HG03521 (cell line): ENCODE measurements at regions not wholly inside any gene's neighbourhood (a gene's known extent, or its start where the extent isn't known, plus 50 kb on each side); places are given as distances from the start of the nearest gene placed in this dataset.
"Not testable (repeated sequence)": the region's sequence is repeated elsewhere in the genome, so short reads cannot be mapped to it uniquely, and the experiment has no call there.

Experiments used
- ATAC-seq: cut with Tn5 transposase; IDR thresholded peaks from one replicate; pipeline ENCODE4 v1.9.1; 2021; ENCODE audit warnings: mild to moderate bottlenecking, moderate library complexity; ENCODE audit not compliant: unreplicated experiment

DNA sequence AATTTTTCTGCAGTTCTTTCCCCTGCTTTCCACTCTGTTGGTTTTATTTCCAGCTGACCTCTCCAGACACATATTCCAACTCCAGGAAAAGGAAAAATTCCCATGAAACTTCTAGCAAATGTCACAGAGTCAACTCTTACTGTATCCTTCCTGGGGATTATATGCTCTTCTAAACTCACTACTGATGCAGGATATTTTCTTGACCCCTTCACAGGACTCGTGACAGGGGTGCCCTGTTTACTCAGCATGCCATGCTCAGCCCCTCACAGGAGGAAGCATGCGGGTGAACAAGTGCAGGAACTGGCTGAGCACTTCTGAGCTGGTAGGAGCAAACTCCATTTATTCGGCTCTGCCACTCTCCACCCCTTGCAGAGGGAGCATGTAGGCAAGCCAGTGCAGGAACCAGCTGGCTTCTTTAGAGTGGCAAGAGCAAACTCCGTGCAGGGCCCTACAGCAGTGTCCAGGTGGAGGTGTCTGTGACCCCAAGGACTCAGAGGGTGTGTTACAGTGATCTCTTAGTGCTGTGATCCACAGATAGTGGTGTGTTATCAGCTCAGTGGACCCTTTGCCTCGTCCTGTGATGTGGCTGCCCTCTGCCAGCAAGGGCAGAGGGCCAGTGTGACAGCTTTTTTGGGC, 413.6 kb upstream of the GRM7 start:
- ATAC-seq: no peak

DNA sequence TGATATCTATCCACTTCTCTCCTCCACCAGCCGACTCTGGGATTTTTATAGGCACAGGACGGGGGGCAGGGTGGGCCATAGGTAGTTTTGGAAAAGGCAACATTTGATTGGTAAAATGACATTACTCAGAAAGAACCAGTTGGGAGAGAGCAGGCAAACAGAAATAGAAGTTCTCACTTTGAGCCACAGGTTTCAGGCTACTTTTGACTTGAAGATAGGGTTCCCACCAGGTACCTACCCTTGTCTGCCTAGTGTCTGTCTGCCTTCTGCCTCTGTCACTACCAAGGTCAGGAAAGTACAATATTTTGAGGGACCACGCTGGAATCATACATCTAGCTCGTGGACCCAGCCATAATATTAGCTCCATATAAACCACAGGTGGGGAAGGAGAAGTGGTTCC, 412.9 kb upstream of the GRM7 start:
- ATAC-seq: no peak

DNA sequence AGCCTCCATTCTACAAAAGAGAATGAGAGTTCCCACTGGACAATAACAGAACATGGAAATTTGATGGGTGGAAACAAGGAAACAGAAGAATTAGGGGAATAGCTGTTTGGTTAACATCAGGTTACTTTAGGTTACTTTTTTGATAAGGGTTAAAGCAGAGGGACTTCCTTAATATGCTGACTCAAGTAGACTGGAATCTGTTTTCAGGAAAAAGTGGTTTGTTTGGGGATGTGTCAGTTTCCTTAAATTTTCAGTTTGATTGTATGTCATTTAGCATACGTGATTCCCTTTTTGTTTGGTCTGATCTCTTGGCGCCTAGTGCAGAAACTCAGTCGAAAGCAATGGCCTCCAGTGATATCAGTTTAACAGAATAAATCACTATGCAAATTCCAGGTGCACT, 411.8 kb upstream of the GRM7 start:
- ATAC-seq: no peak

DNA sequence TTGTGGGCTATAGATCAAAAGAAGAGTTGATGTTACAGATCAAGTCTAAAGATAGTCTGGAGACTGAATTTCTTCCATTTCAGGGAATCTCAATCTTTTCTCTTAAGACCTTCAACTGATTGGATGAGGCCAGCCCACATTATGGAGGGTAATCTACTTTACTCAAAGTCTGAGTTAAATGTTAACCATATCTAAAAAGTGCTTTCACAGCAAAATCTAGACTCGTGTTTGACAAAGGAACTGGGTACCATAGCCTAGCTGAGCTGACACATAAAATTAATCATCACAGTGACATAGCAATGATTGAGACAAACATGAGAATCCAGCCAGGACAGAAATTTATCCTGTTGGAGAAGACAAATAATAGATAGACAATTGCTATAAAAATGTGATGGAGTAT, 407.9 kb upstream of the GRM7 start:
- no peak for ATAC-seq

DNA sequence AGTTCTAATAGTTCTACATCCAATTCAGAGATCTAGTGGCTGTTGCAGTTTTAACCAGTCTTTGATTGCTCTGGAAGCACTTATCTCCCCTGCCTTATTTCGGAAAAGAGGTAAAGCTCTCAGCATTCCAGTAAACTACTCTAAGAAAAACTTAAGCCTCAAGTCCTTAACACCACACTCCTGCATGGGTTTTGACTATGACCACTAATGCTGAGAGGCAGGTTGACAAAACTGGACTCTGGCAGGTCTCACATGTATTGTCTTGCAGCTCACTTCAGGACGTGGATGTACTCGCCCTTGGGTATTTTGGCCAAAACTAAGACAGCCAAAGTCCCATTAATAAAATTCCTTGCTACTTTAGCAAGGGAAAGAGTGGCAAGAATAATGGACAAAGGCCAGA, 405.9 kb upstream of the GRM7 start:
- ATAC-seq: no peak

DNA sequence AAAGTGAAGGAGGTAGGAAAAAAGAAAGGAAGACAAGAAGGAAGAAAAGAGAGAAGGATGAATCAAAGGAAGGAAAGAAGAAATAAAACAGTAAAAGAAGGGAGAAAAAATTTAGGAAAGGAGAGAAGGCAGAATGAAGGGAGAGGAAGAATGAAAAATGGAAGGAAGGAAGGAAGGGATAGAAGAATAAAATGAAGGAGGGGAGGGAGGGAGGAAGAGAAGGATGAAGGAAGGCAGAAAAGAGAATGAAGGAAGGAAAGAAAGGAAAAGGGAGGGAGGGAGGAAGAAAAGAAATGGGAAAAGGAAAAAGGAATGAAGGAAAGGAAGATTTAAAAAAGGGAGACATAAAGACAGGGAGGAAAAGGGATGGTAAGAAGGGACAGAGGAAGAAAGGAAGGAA, 393.7 kb upstream of the GRM7 start:
- no peak for ATAC-seq

DNA sequence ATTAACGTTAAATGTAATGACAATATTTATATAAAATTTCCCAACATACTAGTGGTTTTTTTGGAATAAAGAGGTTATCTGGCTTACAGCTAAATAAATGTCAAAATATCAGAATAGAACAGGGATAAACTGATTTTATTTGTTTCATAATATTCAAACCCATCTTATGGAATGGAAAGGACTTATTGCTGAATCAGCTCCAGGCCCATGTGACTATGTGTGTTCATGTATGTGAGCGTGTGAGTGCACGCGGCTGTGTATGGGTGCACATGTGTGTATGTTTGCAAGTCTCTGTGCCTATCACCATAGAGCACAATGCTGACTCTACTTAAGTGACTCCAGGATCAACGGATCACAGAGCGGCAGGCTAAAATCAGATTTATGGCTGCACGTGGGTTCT, 392.3 kb upstream of the GRM7 start:
- ATAC-seq: no peak

DNA sequence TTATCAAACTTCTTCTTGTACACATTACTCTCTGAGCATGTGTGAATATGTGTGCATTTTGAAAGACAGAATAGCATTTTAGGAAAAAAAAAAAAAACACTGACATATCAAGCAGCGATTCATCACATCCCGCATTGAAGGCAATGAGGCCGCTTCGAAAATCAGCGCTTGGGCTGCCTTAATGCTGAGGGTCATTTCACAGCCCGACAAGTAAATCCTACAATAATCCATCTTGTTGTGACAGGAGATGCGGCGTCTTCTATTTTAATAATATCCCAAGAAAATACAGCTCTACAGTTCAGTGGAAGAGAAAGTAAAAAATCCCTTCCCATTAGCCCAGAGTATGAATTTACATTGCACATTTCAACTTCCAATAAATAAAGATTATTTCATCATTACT, 389.2 kb upstream of the GRM7 start:
- no peak for ATAC-seq

DNA sequence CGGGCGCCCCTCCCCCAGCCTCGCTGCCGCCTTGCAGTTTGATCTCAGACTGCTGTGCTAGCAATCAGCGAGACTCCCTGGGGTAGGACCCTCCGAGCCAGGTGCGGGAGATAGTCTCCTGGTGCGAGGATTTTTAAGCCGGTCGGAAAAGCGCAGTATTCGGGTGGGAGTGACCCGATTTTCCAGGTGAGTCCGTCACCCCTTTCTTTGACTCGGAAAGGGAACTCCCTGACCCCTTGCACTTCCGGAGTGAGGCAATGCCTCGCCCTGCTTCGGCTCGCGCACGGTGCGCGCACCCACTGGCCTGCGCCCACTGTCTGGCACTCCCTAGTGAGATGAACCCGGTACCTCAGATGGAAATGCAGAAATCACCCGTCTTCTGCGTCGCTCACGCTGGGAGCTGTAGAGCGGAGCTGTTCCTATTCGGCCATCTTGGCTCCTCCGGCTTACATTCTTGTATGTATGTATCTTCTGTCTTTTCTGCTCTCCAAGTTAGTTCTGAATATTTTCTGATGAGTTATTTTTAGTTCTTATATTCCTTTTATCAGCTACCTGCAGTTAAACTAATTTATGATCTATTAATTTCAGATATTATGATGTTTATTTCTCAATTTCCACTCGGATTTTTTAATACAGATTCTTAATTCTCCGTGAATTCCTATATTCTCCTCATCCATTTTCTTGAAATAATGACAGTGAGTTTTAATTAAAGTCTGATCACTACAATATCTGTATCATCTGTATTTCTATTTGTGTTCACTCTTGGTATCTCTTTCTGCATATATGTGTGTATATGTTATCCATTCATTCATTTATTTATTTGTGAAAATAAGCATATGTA, 370.2 kb upstream of the GRM7 start:
- not testable (repeated sequence) for ATAC-seq

DNA sequence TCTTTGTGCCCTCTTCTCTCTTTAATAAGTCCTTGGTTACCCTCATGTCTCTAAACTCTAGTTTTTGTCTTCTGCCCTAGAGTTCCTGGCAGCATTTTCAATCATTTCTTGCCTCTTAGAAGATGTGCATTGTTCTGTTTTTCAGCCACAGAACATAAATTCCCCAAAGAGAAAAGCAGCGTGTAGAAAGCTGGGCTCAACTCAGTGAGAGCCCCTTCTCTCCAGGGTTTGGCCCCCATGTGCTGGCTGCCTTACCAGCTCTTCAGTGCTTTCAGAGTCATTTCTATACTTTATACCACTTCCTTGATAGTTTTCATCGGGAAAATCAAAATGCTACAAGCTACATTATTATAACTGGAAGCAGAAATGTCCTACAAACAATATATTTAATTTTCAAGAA, 369.1 kb upstream of the GRM7 start:
- ATAC-seq: no peak

DNA sequence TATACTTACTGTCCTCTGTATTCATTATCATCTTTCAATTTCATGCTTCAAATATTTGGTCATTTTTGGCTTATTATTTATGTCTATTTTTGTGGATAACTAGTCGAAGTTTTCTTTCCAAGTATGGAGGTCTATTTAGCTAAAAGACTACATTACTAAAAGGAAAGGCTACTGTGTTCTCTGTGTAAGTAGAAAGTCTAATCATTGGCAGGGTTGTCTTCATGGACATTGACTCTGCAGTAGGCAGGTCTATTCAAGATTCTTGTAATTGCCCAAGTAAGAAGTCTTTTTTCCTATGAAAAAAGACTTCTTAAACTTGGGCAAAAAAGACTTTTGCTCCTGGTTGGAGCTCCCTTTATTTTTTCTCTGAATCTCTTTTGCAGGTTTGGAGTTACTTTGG, 368.6 kb upstream of the GRM7 start:
- ATAC-seq: no peak

DNA sequence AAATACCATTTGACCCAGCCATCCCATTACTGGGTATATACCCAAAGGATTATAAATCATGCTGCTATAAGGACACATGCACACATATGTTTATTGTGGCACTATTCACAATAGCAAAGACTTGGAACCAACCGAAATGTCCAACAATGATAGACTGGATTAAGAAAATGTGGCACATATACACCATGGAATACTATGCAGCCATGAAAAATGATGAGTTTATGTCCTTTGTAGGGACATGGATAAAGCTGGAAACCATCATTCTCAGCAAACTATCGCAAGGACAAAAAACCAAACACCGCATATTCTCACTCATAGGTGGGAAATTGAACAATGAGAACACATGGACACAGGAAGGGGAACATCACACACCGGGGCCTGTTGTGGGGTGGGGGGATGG, 362.0 kb upstream of the GRM7 start:
- ATAC-seq: not testable (repeated sequence)

DNA sequence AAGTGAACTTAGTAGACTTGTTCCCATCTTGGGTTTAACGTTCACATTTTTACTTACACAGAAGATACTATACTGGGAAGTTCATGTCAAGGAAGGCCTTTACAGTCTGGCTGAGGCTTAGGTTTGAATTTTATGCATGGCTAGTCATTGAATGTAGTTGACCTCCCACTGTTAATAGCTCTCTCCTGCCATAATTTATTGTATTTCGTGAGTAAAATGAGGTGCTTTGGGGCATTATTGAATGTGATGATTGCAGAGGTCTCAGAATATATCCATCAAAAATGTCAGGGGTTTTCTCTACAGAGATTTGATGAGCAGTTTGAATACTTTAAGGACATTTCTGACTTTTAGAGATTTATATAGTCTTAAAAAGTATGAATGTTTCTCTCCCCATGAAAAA, 356.6 kb upstream of the GRM7 start:
- ATAC-seq: no peak

DNA sequence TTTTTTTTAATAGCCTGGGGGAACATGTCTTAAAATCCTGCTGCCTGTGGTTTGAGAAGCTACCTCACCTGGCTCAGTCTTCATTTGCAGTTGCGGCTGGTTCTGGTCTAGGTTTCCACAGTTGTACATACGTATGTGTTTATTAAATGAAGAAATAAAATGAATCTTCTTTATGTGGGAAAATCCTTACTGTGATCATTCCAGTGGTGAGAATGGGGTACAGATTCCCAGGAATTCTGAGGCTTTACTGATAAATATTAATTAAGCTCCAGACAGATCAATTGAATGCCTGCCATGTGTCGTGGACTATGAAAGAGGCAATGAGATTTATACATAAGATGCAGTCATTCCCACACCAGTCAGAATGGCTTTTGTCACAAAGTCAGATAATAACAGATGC, 356.1 kb upstream of the GRM7 start:
- ATAC-seq: no peak

DNA sequence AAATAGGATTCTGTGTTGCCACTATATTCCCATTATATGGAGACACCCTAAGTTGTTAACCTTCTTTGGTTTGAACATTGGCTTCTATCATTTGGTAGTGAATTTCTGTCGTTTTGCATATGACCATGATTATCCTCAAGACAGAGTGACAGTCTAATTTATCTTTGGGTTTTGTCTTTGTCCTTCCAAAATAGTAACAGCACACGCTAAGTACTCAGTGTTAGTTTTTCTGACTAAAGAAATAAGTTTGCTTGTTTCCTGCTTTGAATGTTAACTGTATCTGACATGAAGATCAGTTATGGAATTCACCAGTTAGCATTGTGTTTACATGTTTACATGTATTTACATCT, 352.5 kb upstream of the GRM7 start:
- no peak for ATAC-seq

DNA sequence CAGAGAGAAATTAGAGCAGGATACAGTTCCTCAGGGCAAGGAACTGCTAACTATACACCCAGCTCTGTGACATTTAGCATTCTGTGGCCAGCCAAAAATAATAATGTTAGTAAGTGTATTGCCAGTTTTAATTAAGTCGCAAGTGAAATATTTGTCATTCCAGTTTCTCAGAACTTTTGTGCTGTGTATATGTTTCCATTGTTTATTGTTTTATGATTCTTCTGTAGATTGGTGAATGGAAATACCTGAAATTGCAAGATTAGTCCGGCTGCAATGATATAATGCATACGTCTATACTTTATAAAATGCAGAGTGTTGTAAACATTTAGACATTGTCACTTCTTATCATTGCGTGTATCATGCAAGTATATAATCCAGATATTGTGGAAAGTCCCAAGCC, 351.3 kb upstream of the GRM7 start:
- no peak for ATAC-seq

DNA sequence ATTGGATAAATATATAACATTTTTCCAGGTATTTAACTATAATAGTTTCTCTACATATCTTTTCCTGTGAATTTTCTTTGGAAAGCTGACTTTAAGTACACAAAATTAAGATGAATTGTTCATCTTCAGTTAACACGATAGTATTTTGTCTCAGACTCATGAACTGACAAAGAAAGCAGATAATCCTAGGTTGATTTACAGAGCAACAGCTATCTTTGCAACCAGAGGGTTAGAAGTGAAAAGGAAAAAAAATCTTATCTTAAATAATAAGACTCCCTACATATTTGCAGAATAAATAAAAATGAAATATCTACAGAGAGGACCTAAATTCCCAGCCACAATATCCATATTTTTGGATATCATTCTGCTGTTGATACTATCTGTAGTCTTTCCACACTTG, 350.2 kb upstream of the GRM7 start:
- ATAC-seq: no peak

DNA sequence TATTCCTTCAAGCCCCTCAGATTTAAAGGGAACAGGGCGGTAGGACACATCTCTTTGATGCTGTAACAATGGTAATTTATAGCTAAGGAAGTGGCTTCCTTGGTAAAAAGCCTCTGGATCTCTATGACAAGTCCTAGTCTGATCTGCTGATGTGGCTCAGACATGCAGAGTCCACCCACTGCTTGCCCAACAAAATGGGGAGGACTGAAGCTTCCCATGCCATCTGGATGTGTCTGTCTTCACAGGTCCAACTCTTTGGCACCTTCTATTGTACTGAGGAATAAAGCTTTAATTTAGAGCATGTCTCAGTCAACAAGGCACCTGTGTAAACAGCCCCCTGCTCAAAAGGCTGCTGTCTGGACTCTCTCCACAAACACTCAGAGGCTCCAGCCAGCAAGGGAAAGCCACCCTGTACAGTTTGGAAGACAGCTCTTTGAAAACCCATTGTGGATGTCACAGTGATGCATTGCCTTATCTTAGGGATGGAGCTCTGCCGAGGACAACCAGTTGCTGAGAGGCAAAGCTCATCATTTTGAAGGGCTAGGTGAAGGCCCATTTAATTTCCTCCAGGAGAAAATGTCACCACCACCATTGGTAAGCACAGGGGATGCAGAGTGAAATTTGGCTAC, 348.6 kb upstream of the GRM7 start:
- ATAC-seq: no peak

DNA sequence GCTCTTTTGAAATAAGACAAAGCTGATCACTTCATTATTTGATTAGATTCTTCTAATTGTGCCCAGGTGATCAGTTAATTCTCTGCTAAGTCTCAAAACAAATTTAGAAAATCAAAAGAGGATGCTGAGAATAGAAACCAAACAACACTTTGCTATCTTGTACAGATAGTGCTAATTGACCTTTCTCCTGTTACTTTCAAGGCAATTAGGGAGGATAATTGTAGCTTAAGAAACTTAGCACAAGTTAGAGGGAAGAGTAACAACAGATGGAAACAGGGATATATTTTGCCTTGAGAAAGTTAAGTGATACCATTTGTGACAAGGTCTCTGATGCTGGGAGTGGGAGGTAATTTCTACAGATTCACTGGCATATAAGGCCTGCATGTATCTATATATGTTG, 344.8 kb upstream of the GRM7 start:
- no peak for ATAC-seq

DNA sequence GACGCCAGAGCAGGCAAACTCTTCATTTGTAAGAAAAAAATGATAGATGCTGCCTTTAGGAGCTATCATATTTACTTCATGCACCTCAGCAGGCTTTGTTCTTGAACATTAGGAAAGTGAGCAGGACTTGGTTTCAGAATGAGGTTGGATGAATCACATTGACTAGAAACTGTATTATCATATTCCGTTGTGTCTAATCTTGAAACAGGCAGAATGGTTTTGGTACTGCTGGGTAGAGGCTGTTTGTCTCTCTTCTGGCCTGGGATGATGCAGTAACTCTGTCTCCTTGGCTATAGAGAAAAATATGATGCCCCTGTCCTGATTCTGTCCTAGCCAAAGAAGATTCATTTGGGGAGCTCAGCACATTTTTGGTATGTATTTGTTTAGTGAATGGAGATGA, 344.2 kb upstream of the GRM7 start:
- ATAC-seq: no peak

DNA sequence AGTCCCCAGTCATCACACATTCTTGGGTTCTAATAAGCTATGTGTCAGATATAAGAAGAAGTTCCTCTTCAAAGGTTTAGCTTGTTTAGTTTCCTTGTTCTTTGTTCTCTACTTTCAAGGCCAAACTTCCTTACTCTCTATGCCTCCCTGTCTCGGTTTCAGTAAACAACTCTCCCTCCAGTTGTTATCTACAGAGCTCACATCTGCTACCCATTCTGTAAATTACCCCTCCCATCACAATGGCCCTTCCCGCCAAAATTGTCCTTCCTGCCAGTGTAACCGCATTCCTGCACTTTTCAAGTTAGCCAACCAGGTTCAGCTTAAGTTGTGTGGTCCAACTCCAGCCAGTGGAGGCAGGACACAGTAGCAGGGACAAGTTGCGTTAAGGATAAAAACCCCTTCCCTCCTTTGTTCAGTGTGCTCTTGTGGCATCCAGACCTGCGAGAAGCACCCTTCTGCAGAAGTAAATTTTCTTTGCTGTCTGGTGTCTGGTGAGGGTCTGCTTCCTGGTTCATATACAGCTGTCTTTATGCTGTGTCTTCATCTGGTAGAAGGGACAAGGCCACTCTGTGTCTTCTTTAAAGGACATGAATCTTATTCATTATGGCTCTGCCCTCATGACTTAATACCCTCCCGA, 342.1 kb upstream of the GRM7 start:
- no peak for ATAC-seq
